GM18511 (cell line): ENCODE measurements at regions not wholly inside any gene's neighbourhood (a gene's known extent, or its start where the extent isn't known, plus 50 kb on each side); places are given as distances from the start of the nearest gene placed in this dataset.

Experiments
- ATAC-seq: cut with Tn5 transposase; IDR thresholded peaks from one replicate; pipeline ENCODE4 v1.9.1; 2021; ENCODE audit warnings: mild to moderate bottlenecking, moderate library complexity; ENCODE audit not compliant: unreplicated experiment

GRCh38 chr14:49396801-49397200, 189.4 kb downstream of the RPS29 start:
- ATAC-seq = no peak

- ATAC-seq = no peak
Observed at GRCh38 chr14:49381778-49382177, 204.4 kb downstream of the RPS29 start.

- peak; percentile 74 for ATAC-seq
Observed at GRCh38 chr14:49367696-49368095, 218.5 kb downstream of the RPS29 start.

GRCh38 chr14:49366416-49366815, 219.8 kb downstream of the RPS29 start:
- no peak for ATAC-seq

- no peak for ATAC-seq
Observed at GRCh38 chr14:49364752-49365117, 221.4 kb downstream of the RPS29 start.

GRCh38 chr14:49363821-49364751, 222.1 kb downstream of the RPS29 start:
- ATAC-seq = no peak

- no peak for ATAC-seq
Observed at GRCh38 chr14:49362916-49363315, 223.3 kb downstream of the RPS29 start.

- no peak for ATAC-seq
Observed at GRCh38 chr14:49339130-49339529, 247.1 kb downstream of the RPS29 start.

GRCh38 chr14:49319810-49320209, 266.4 kb downstream of the RPS29 start:
- no peak for ATAC-seq

GRCh38 chr14:49315570-49315969, 270.6 kb downstream of the RPS29 start:
- no peak for ATAC-seq

- ATAC-seq = no peak
Observed at GRCh38 chr14:49314737-49315136, 271.4 kb downstream of the RPS29 start.

- ATAC-seq = no peak
Observed at GRCh38 chr14:49313108-49313507, 273.1 kb downstream of the RPS29 start.

GRCh38 chr14:49310298-49310697, 275.9 kb downstream of the RPS29 start:
- no peak for ATAC-seq

- peak; percentile 69 for ATAC-seq
Observed at GRCh38 chr14:49306152-49306751, 279.9 kb downstream of the RPS29 start.

GRCh38 chr14:49303946-49304516, 282.1 kb downstream of the RPS29 start:
- no peak for ATAC-seq

GRCh38 chr14:49297102-49297501, 289.1 kb downstream of the RPS29 start:
- no peak for ATAC-seq

GRCh38 chr14:49294621-49295148, 291.5 kb downstream of the RPS29 start:
- ATAC-seq = no peak

- no peak for ATAC-seq
Observed at GRCh38 chr14:49287004-49287403, 299.2 kb downstream of the RPS29 start.

- ATAC-seq = no peak
Observed at GRCh38 chr14:49286257-49286983, 299.8 kb downstream of the RPS29 start.

- ATAC-seq = no peak
Observed at GRCh38 chr14:49280566-49280965, 305.6 kb downstream of the RPS29 start.

GRCh38 chr14:49250517-49250916, 335.7 kb downstream of the RPS29 start:
- no peak for ATAC-seq
